ENCODE measurements at regions not wholly inside any gene's neighbourhood (a gene's known extent, or its start where the extent isn't known, plus 50 kb on each side); places are given as distances from the start of the nearest gene placed in this dataset.

GRCh38 chr4:100708776-100709175 is 191.0 kb upstream of the EMCN start:
- TF ChIP-seq MAX (IDR thresholded peaks at IDR 0.05; ENCODE audit: low read depth, low read length) = no peak
- TF ChIP-seq POLR2A (IDR thresholded peaks at IDR 0.05; ENCODE audit: extremely low read depth, insufficient read length) = no peak
- no peak for TF ChIP-seq CTCF (IDR thresholded peaks at IDR 0.05; ENCODE audit: low read depth, low read length)
- TF ChIP-seq MYC (IDR thresholded peaks at IDR 0.05; ENCODE audit: low read depth, low read length) = no peak
